ENCODE measurements at regions not wholly inside any gene's neighbourhood (a gene's known extent, or its start where the extent isn't known, plus 50 kb on each side); places are given as distances from the start of the nearest gene placed in this dataset.

GRCh38 chr2:150566289-150566688 is 78.8 kb upstream of the RND3 start:
- Histone ChIP-seq H3K4me3 (ENCODE audit: low read depth in 1 of 3, low read length in 3 of 3) (no peak overlapping the region), H3K27me3 (ENCODE audit: control insufficient read depth in 4 of 4, insufficient read depth in 4 of 4, low read length in 3 of 4) (no peaks in the 10 kb centered on the region), H3K4me1 (ENCODE audit: control insufficient read depth in 4 of 4, insufficient read depth in 4 of 4, low read length in 3 of 4) (peaks cover 0 to under 1% (median under 1%) of the 10 kb centered on the region in 4 donors), H3K36me3 (ENCODE audit: control insufficient read depth in 4 of 4, insufficient read depth in 3 of 4, low read depth in 1 of 4, low read length in 3 of 4) (no peaks in the 10 kb centered on the region), H3K9me3 (ENCODE audit: control insufficient read depth in 4 of 4, low read length in 3 of 4) (no peaks in the 10 kb centered on the region), H3K9ac (ENCODE audit: low read depth in 1 of 2, low read length in 2 of 2) (no peak overlapping the region), H3K27ac (ENCODE audit: low read depth in 1 of 2, low read length in 2 of 2) (no peak overlapping the region)
- DNase-seq (ENCODE audit: low spot score): no peak
- TF ChIP-seq GABPA (IDR thresholded peaks at IDR 0.05 in 1 of 2, conservative IDR thresholded peaks at IDR 0.05 in 1 of 2) (no peak), JUND (IDR thresholded peaks at IDR 0.05) (no peak)
- 84% methylated on average over 3 of the region's 3 CpGs for WGBS

GRCh38 chr2:150561076-150561475 is 73.6 kb upstream of the RND3 start:
- 50% methylated on average over 1 of the region's 1 CpG for WGBS

GRCh38 chr2:150557020-150557600 is 69.6 kb upstream of the RND3 start:
- no peaks in the 10 kb centered on the region for H3K36me3 ChIP-seq (ENCODE audit: control insufficient read depth in 4 of 4, insufficient read depth in 3 of 4, low read depth in 1 of 4, low read length in 3 of 4)
- no peak for DNase-seq (ENCODE audit: low spot score)
- H3K4me1 ChIP-seq (ENCODE audit: control insufficient read depth in 4 of 4, insufficient read depth in 4 of 4, low read length in 3 of 4): peaks cover 4 to 44% (median 37%) of the 10 kb centered on the region in 4 donors
- no peak overlapping the region for H3K9ac ChIP-seq (ENCODE audit: low read depth in 1 of 2, low read length in 2 of 2)
- TF ChIP-seq REST (IDR thresholded peaks at IDR 0.05) (no peak), YY1 (IDR thresholded peaks at IDR 0.05) (peak; percentile 57), SP1 (IDR thresholded peaks at IDR 0.05) (no peak), RAD21 (IDR thresholded peaks at IDR 0.05) (peak in 1 of 2 donors; percentile 5), EGR1 (IDR thresholded peaks at IDR 0.05; ENCODE audit: low read depth in 2 of 2) (no peak)
- no peaks in the 10 kb centered on the region for H3K27me3 ChIP-seq (ENCODE audit: control insufficient read depth in 4 of 4, insufficient read depth in 4 of 4, low read length in 3 of 4)
- 18% methylated on average over 2 of the region's 2 CpGs for WGBS
- H3K9me3 ChIP-seq (ENCODE audit: control insufficient read depth in 4 of 4, low read length in 3 of 4): no peaks in the 10 kb centered on the region
- H3K4me3 ChIP-seq (ENCODE audit: low read depth in 1 of 3, low read length in 3 of 3): no peak overlapping the region
- peak overlapping the region in 1 of 2 donors; percentile 39 for H3K27ac ChIP-seq (ENCODE audit: low read depth in 1 of 2, low read length in 2 of 2)

More at GRCh38 chr2:150561076-150561475, 73.6 kb upstream of the RND3 start:
- Histone ChIP-seq H3K27ac (ENCODE audit: low read depth in 1 of 2, low read length in 2 of 2) (no peak overlapping the region), H3K9ac (ENCODE audit: low read depth in 1 of 2, low read length in 2 of 2) (no peak overlapping the region), H3K9me3 (ENCODE audit: control insufficient read depth in 4 of 4, low read length in 3 of 4) (no peaks in the 10 kb centered on the region), H3K4me1 (ENCODE audit: control insufficient read depth in 4 of 4, insufficient read depth in 4 of 4, low read length in 3 of 4) (peaks cover 0 to 20% (median 17%) of the 10 kb centered on the region in 4 donors), H3K4me3 (ENCODE audit: low read depth in 1 of 3, low read length in 3 of 3) (no peak overlapping the region), H3K27me3 (ENCODE audit: control insufficient read depth in 4 of 4, insufficient read depth in 4 of 4, low read length in 3 of 4) (no peaks in the 10 kb centered on the region), H3K36me3 (ENCODE audit: control insufficient read depth in 4 of 4, insufficient read depth in 3 of 4, low read depth in 1 of 4, low read length in 3 of 4) (no peaks in the 10 kb centered on the region)
- no peak for DNase-seq (ENCODE audit: low spot score)
- TF ChIP-seq JUND (IDR thresholded peaks at IDR 0.05) (no peak), RXRA (IDR thresholded peaks at IDR 0.05) (no peak), HNF4A (conservative IDR thresholded peaks at IDR 0.05) (peak in 1 of 2 donors; percentile 28)

All from liver (tissue), 7 donors.